Endothelial cell of umbilical vein (primary cell): ENCODE measurements at regions not wholly inside any gene's neighbourhood (a gene's known extent, or its start where the extent isn't known, plus 50 kb on each side); places are given as distances from the start of the nearest gene placed in this dataset.

Experiments used
- CTCF ChIP-seq, 2 donors: IDR thresholded peaks; 1 replicate in 1 of 2; 2 replicates in 1 of 2; pipeline ENCODE4 v1.5.1; 2011; ENCODE audit warnings: low read length in 2 of 2, mild to moderate bottlenecking in 2 of 2, moderate library complexity in 2 of 2, control low read depth in 1 of 2, inconsistent platforms in 1 of 2, low read depth in 1 of 2; ENCODE audit not compliant: insufficient read depth in 1 of 2; ENCODE audit errors: extremely low read depth in 1 of 2
- POLR2A ChIP-seq: IDR thresholded peaks from 2 replicates; pipeline ENCODE4 v1.6.1; 2012; ENCODE audit warnings: low read depth, mild to moderate bottlenecking, control low read depth, low read length
- POLR2AphosphoS5 ChIP-seq: IDR thresholded peaks from 2 replicates; pipeline ENCODE4 v1.6.1; 2012; ENCODE audit warnings: low read depth, mild to moderate bottlenecking, control low read depth, low read length, moderate library complexity; ENCODE audit not compliant: insufficient read depth

GRCh38 chr2:234787114-234787513 lies 164.7 kb upstream of the SH3BP4 start:
- no peak for TF ChIP-seq POLR2AphosphoS5
- TF ChIP-seq CTCF (IDR thresholded peaks at IDR 0.05; ENCODE audit: extremely low read depth in 1 of 2, insufficient read depth in 1 of 2, low read depth in 1 of 2, low read length in 2 of 2): no peak
- TF ChIP-seq POLR2A: no peak
